PC-3 (cell line): ENCODE measurements at regions not wholly inside any gene's neighbourhood (a gene's known extent, or its start where the extent isn't known, plus 50 kb on each side); places are given as distances from the start of the nearest gene placed in this dataset.

Source experiments
- EZH2 ChIP-seq: fragments of 300-600 bp; sonication (generic); IDR thresholded peaks from one replicate; pipeline ENCODE4 v1.6.1; 2017; ENCODE audit warnings: antibody characterized with exemption, mild to moderate bottlenecking, low read length; ENCODE audit not compliant: unreplicated experiment
- EZH2phosphoT487 ChIP-seq: fragments of 300-600 bp; sonication (generic); IDR thresholded peaks from 2 replicates; pipeline ENCODE4 v1.6.1; 2018; ENCODE audit warnings: mild to moderate bottlenecking, antibody characterized with exemption, low read length, borderline replicate concordance
- TF ChIP-seq, protein P1 (sequence below): fragments of 300-600 bp; sonication (generic); conservative IDR thresholded peaks from 2 replicates; pipeline ENCODE4 v1.5.1; 2017; ENCODE audit warnings: antibody characterized with exemption, low read depth, mild to moderate bottlenecking, low read length

DNA sequence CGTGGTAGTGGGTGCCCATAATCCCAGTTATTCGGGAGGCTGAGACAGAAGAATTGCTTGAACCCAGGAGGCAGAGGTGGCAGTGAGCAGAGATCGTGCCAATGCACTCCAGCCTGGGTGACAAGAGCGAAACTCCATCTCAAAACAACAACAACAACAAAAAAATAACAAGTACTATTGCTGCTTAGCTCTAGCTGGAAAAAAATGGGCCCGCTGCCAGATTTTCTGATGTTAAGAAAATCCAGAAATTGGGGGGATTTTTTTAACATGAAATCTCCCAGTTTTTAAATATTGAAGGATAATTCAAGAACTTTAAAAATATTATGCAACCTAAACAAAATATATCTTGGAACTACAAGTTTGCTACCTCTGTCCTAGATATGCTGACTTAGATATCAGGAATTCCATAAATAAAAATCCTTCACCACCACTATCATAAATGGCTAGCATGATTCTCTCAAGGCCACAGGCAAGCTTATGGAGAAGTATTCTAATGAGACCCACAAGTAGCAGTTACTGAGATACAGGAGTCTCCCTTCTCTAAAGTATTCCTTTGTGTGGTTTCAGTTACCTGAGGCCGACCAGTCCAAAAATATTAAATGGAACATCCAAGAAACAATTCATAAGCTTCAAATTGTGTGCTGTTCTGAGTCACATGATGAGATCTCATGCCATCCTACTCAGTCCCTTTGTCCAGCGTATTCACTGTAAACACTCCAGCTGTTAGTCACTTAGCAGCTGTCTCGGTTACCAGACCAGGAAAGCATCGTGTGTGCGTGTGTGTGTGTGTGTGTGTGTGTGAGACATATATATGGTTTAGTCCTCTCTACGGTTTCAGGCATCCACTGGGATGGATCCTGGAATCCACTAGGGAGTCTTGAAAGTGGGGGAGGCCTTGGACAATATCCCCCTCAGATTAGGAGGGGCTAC lies 277.2 kb downstream of the TBL1XR1 start:
- TF ChIP-seq, protein P1, sequence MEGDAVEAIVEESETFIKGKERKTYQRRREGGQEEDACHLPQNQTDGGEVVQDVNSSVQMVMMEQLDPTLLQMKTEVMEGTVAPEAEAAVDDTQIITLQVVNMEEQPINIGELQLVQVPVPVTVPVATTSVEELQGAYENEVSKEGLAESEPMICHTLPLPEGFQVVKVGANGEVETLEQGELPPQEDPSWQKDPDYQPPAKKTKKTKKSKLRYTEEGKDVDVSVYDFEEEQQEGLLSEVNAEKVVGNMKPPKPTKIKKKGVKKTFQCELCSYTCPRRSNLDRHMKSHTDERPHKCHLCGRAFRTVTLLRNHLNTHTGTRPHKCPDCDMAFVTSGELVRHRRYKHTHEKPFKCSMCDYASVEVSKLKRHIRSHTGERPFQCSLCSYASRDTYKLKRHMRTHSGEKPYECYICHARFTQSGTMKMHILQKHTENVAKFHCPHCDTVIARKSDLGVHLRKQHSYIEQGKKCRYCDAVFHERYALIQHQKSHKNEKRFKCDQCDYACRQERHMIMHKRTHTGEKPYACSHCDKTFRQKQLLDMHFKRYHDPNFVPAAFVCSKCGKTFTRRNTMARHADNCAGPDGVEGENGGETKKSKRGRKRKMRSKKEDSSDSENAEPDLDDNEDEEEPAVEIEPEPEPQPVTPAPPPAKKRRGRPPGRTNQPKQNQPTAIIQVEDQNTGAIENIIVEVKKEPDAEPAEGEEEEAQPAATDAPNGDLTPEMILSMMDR, result no peak
- no peak for TF ChIP-seq EZH2
- no peak for TF ChIP-seq EZH2phosphoT487
